ENCODE measurements at regions not wholly inside any gene's neighbourhood (a gene's known extent, or its start where the extent isn't known, plus 50 kb on each side); places are given as distances from the start of the nearest gene placed in this dataset.
A peak's percentile ranks its signal among the peaks of the same experiment; 100 is the strongest.

DNA sequence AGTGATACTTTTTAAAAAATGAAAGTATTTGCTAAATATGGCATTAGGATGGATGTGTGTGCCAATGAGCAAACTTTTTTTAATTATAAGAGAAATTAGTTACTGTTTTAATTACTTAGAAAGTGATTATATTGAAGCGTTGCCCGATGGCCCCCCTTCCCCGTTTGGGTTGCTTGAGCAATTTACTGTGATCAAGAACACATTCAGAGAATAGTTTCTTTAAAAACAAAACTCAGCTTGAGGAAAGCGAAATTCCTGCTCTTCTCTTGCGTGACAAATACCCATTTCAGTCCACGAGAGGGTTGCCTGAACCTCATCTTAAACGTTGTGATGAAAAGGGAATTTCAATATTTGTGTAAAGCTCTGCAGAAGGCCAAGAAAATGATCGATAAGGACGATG lies 234.1 kb downstream of the GATA3 start:
- Histone ChIP-seq H3K36me3 (ENCODE audit: insufficient read depth, insufficient read length, low read length) (no peaks in the 10 kb centered on the region), H3K4me1 (ENCODE audit: insufficient read depth, insufficient read length) (no peaks in the 10 kb centered on the region), H3K9ac (ENCODE audit: insufficient read length, low read depth) (no peak overlapping the region), H3K4me3 (ENCODE audit: insufficient read length, low read depth) (no peak overlapping the region), H3K9me3 (ENCODE audit: insufficient read depth, low read length) (no peaks in the 10 kb centered on the region), H3K27me3 (ENCODE audit: insufficient read depth, insufficient read length) (no peaks in the 10 kb centered on the region)
- no peak for DNase-seq (ENCODE audit: low read depth, low spot score)
- no peak for TF ChIP-seq YY1 (IDR thresholded peaks at IDR 0.05; ENCODE audit: insufficient read depth, insufficient read length)
- no peak for TF ChIP-seq SUZ12 (IDR thresholded peaks at IDR 0.05; ENCODE audit: extremely low read depth, insufficient read depth, insufficient read length)
- no peak for TF ChIP-seq ZNF274 (IDR thresholded peaks at IDR 0.05; ENCODE audit: low read depth, low read length)

DNA sequence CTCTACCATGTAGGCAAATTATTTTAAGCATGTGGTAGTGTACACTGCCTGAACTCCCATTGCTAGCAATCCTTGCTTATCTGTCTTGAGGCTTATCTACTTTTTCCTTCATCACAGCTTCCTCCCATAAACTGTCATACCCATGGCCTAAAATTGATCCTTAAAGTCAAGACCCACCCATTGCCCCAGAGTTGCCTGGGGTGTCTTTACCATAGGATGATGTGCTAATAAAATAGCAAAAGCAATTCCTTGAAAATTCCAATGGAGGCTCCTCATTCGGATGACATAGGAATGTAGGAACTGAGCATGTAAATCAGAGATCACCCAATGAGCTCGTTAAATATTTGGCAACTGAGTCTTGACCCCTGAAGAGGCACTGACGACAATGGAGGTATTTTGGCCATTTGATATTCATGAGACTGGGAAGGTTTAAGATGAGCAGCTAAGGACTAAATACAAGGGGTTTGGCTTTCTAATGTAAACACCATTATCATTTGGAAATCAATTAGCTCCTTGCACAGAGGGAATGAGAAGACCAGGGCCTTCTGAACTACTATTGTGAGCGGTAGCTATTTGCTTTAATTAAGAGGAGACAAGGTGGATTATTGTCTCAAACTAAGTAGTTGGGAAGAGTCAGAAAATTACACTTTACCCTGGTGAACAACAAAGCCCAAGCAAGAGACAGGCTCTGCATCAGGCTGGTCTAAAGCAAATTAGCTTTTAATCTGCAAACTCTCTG lies 234.9 kb downstream of the GATA3 start:
- H3K9ac ChIP-seq (ENCODE audit: insufficient read length, low read depth) = no peak overlapping the region
- no peak overlapping the region for H3K4me3 ChIP-seq (ENCODE audit: insufficient read length, low read depth)
- no peaks in the 10 kb centered on the region for H3K9me3 ChIP-seq (ENCODE audit: insufficient read depth, low read length)
- TF ChIP-seq SUZ12 (IDR thresholded peaks at IDR 0.05; ENCODE audit: extremely low read depth, insufficient read depth, insufficient read length) (no peak), YY1 (IDR thresholded peaks at IDR 0.05; ENCODE audit: insufficient read depth, insufficient read length) (no peak), ZNF274 (IDR thresholded peaks at IDR 0.05; ENCODE audit: low read depth, low read length) (no peak)
- no peaks in the 10 kb centered on the region for H3K4me1 ChIP-seq (ENCODE audit: insufficient read depth, insufficient read length)
- no peaks in the 10 kb centered on the region for H3K27me3 ChIP-seq (ENCODE audit: insufficient read depth, insufficient read length)
- no peaks in the 10 kb centered on the region for H3K36me3 ChIP-seq (ENCODE audit: insufficient read depth, insufficient read length, low read length)
- peak; percentile 47 for DNase-seq (ENCODE audit: low read depth, low spot score)

DNA sequence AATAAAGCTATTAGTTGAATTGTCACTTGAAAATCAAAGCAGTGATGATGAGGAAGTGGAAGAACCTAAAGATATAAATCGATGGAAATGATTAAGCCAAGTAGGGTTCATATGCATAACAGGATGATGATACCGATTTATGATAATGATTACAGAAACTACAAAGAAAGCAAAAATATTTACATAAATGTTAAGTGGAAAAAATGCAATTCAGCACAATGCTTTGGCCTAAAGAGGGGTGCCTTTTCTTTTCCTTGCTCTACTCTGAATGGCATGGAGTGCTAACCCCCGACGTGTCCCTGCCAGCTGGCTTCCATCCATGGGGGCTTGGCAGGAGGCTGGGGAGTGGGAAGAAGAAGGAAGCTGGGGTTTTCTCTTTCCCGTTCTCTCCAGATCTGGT lies 240.3 kb downstream of the GATA3 start:
- H3K9me3 ChIP-seq (ENCODE audit: insufficient read depth, low read length) = no peaks in the 10 kb centered on the region
- no peaks in the 10 kb centered on the region for H3K27me3 ChIP-seq (ENCODE audit: insufficient read depth, insufficient read length)
- TF ChIP-seq YY1 (IDR thresholded peaks at IDR 0.05; ENCODE audit: insufficient read depth, insufficient read length) (no peak), ZNF274 (IDR thresholded peaks at IDR 0.05; ENCODE audit: low read depth, low read length) (no peak), SUZ12 (IDR thresholded peaks at IDR 0.05; ENCODE audit: extremely low read depth, insufficient read depth, insufficient read length) (no peak)
- H3K4me1 ChIP-seq (ENCODE audit: insufficient read depth, insufficient read length) = no peaks in the 10 kb centered on the region
- no peak overlapping the region for H3K4me3 ChIP-seq (ENCODE audit: insufficient read length, low read depth)
- no peak overlapping the region for H3K9ac ChIP-seq (ENCODE audit: insufficient read length, low read depth)
- DNase-seq (ENCODE audit: low read depth, low spot score) = no peak
- no peaks in the 10 kb centered on the region for H3K36me3 ChIP-seq (ENCODE audit: insufficient read depth, insufficient read length, low read length)

DNA sequence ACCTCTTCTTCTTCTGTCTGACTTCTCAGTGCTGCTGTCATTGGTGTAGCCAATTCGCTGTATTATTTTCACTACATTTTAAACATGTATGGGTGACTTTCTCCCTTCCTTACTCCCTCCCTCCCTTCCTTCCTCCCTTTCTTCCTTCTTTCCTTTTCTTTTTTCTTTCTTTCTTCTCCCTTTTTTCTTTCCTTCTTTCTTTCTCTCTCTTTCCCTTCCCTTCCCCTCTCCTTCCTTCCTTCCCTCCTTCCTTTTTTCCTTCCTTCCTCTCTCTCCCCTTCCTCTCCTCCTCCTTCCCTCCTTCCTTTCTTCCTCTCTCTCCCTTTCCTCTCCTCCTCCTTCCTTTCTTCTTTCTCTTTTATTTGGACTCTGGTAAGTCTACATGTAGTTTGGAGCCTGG lies 240.8 kb downstream of the GATA3 start:
- H3K4me1 ChIP-seq (ENCODE audit: insufficient read depth, insufficient read length) = no peaks in the 10 kb centered on the region
- H3K36me3 ChIP-seq (ENCODE audit: insufficient read depth, insufficient read length, low read length) = no peaks in the 10 kb centered on the region
- TF ChIP-seq YY1 (IDR thresholded peaks at IDR 0.05; ENCODE audit: insufficient read depth, insufficient read length) (no peak), SUZ12 (IDR thresholded peaks at IDR 0.05; ENCODE audit: extremely low read depth, insufficient read depth, insufficient read length) (no peak), ZNF274 (IDR thresholded peaks at IDR 0.05; ENCODE audit: low read depth, low read length) (no peak)
- no peak overlapping the region for H3K9ac ChIP-seq (ENCODE audit: insufficient read length, low read depth)
- H3K4me3 ChIP-seq (ENCODE audit: insufficient read length, low read depth) = no peak overlapping the region
- no peaks in the 10 kb centered on the region for H3K27me3 ChIP-seq (ENCODE audit: insufficient read depth, insufficient read length)
- DNase-seq (ENCODE audit: low read depth, low spot score) = no peak
- no peaks in the 10 kb centered on the region for H3K9me3 ChIP-seq (ENCODE audit: insufficient read depth, low read length)

DNA sequence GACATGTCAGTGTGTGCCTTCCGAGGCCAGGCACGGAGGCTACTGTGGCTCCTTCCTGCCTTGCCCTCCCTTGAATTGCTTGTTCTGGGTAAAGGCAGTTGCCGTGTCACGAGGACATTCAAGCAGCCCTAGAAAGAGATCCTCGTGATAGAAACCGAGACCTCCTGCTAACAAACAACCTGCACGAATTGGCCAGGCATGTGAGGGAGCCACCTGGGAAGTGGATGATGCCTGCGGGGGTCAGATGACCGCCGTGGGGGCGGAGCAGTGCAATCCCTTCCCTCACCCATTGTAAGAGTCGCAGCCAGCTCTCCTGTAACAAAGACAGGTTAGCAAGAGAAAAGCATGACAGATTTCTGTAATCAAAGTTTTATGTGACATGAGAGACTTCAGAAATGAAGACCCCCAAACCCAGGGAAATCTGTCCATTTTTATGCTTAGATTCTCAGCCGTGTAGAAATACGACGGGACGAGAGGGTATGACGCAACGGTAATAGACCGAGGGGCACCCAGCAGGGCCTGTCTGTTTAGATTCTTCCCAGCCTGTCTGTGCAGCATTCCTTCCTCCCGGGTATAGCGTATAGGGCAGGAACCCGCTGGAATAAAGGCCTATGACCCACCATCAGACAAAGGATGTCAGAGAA lies 241.7 kb downstream of the GATA3 start:
- TF ChIP-seq YY1 (IDR thresholded peaks at IDR 0.05; ENCODE audit: insufficient read depth, insufficient read length) = no peak
- no peak for TF ChIP-seq SUZ12 (IDR thresholded peaks at IDR 0.05; ENCODE audit: extremely low read depth, insufficient read depth, insufficient read length)
- TF ChIP-seq ZNF274 (IDR thresholded peaks at IDR 0.05; ENCODE audit: low read depth, low read length) = no peak
- no peak overlapping the region for H3K4me3 ChIP-seq (ENCODE audit: insufficient read length, low read depth)
- no peaks in the 10 kb centered on the region for H3K36me3 ChIP-seq (ENCODE audit: insufficient read depth, insufficient read length, low read length)
- H3K9ac ChIP-seq (ENCODE audit: insufficient read length, low read depth) = no peak overlapping the region
- DNase-seq (ENCODE audit: low read depth, low spot score) = no peak
- H3K27me3 ChIP-seq (ENCODE audit: insufficient read depth, insufficient read length) = no peaks in the 10 kb centered on the region
- no peaks in the 10 kb centered on the region for H3K9me3 ChIP-seq (ENCODE audit: insufficient read depth, low read length)
- no peaks in the 10 kb centered on the region for H3K4me1 ChIP-seq (ENCODE audit: insufficient read depth, insufficient read length)

DNA sequence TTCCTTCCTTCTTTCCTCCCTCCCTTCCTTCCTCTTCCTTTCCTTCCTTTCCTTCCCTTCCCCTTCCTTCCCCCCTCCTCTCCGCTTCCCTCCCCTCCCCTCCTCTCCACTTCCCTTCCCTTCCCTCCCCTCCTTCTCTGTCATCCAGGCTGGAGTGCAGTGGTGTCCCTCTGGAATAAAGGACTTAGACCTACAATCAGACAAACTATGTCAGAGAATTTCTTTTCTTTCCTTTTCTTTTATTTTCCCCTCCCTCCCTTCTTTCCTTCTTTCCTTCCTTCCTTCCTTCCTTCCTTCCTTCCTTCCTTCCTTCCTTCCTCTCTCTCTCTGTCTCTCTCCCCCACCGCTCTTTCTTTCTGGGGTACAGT lies 242.2 kb downstream of the GATA3 start:
- no peak overlapping the region for H3K4me3 ChIP-seq (ENCODE audit: insufficient read length, low read depth)
- no peaks in the 10 kb centered on the region for H3K9me3 ChIP-seq (ENCODE audit: insufficient read depth, low read length)
- no peaks in the 10 kb centered on the region for H3K36me3 ChIP-seq (ENCODE audit: insufficient read depth, insufficient read length, low read length)
- no peaks in the 10 kb centered on the region for H3K4me1 ChIP-seq (ENCODE audit: insufficient read depth, insufficient read length)
- H3K27me3 ChIP-seq (ENCODE audit: insufficient read depth, insufficient read length) = no peaks in the 10 kb centered on the region
- TF ChIP-seq SUZ12 (IDR thresholded peaks at IDR 0.05; ENCODE audit: extremely low read depth, insufficient read depth, insufficient read length) (no peak), ZNF274 (IDR thresholded peaks at IDR 0.05; ENCODE audit: low read depth, low read length) (no peak), YY1 (IDR thresholded peaks at IDR 0.05; ENCODE audit: insufficient read depth, insufficient read length) (no peak)
- H3K9ac ChIP-seq (ENCODE audit: insufficient read length, low read depth) = no peak overlapping the region
- no peak for DNase-seq (ENCODE audit: low read depth, low spot score)

DNA sequence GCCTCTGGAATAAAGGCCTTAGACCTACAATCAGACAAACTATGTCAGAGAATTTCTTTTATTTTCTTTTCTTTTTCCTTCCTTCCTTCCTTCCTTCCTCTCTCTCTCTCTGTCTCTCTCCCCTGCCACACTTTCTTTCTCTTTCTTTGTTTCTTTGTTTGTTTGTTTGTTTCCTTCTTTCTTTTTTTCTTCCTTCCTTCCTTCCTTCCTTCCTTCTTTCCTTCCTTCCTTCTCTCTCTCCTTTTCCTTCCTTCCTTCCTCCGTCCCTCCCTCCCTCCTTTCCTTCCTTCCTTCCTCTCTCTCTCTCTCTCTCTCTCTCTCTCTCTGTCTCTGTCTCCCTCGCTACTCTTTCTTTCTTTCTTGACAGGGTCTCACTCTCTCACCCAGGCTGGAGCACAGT lies 242.6 kb downstream of the GATA3 start:
- no peaks in the 10 kb centered on the region for H3K27me3 ChIP-seq (ENCODE audit: insufficient read depth, insufficient read length)
- no peaks in the 10 kb centered on the region for H3K4me1 ChIP-seq (ENCODE audit: insufficient read depth, insufficient read length)
- H3K4me3 ChIP-seq (ENCODE audit: insufficient read length, low read depth) = no peak overlapping the region
- H3K36me3 ChIP-seq (ENCODE audit: insufficient read depth, insufficient read length, low read length) = no peaks in the 10 kb centered on the region
- H3K9ac ChIP-seq (ENCODE audit: insufficient read length, low read depth) = no peak overlapping the region
- H3K9me3 ChIP-seq (ENCODE audit: insufficient read depth, low read length) = no peaks in the 10 kb centered on the region
- DNase-seq (ENCODE audit: low read depth, low spot score) = no peak
- TF ChIP-seq SUZ12 (IDR thresholded peaks at IDR 0.05; ENCODE audit: extremely low read depth, insufficient read depth, insufficient read length) = no peak
- TF ChIP-seq YY1 (IDR thresholded peaks at IDR 0.05; ENCODE audit: insufficient read depth, insufficient read length) = no peak
- TF ChIP-seq ZNF274 (IDR thresholded peaks at IDR 0.05; ENCODE audit: low read depth, low read length) = no peak
